ENCODE measurements at regions not wholly inside any gene's neighbourhood (a gene's known extent, or its start where the extent isn't known, plus 50 kb on each side); places are given as distances from the start of the nearest gene placed in this dataset.

- TF ChIP-seq GATA2 (IDR thresholded peaks at IDR 0.05; ENCODE audit: low read depth, low read length) (no peak), GATA3 (IDR thresholded peaks at IDR 0.05; ENCODE audit: low read depth, low read length) (no peak)
Measured at GRCh38 chr1:193727850-193728249, 541.4 kb upstream of the B3GALT2 start.
